Common myeloid progenitor, CD34-positive (primary cell): ENCODE measurements at regions not wholly inside any gene's neighbourhood (a gene's known extent, or its start where the extent isn't known, plus 50 kb on each side); places are given as distances from the start of the nearest gene placed in this dataset.

ENCODE experiments used
- CTCF ChIA-PET: fragments of 350-600 bp; sonication (Branson Sonifier 250); formaldehyde crosslinking; loops from one replicate; lab custom pipeline; 2021; ENCODE audit warnings: antibody characterized with exemption; lab: Charles Lee
- POLR2A ChIA-PET: fragments of 350-600 bp; sonication (Branson Sonifier 250); formaldehyde crosslinking; loops from one replicate; lab custom pipeline; 2021; ENCODE audit warnings: antibody characterized with exemption; lab: Charles Lee
- DNase-seq, 3 donors: peaks; one replicate each; pipeline versions ENCODE4 v3.0.0 to v3.0.0-alpha.2; 2013
- H3K27ac ChIP-seq, 2 experiments: 1 replicate in 1 of 2; 2 replicates in 1 of 2; pipeline ENCODE4 v1.7.0; 2013; ENCODE audit warnings: inconsistent platforms in 2 of 2, low read length in 2 of 2, mild to moderate bottlenecking in 2 of 2, low read depth in 1 of 2, moderate library complexity in 1 of 2; ENCODE audit not compliant: severe bottlenecking in 2 of 2, insufficient read depth in 1 of 2, poor library complexity in 1 of 2
- H3K27me3 ChIP-seq, 5 experiments: replicated peaks in 2 of 5; 1 replicate in 3 of 5; 2 replicates in 2 of 5; pipeline versions ENCODE4 v1.6.1 to v1.7.0; 2013; ENCODE audit warnings: low read length in 4 of 5, mild to moderate bottlenecking in 2 of 5, moderate library complexity in 2 of 5, inconsistent platforms in 1 of 5; ENCODE audit not compliant: insufficient read depth in 5 of 5, control insufficient read depth in 4 of 5
- H3K36me3 ChIP-seq, 4 experiments: 1 replicate in 2 of 4; 2 replicates in 2 of 4; pipeline versions ENCODE4 v1.6.1 to v1.7.0; 2013; ENCODE audit warnings: low read length in 3 of 4, control low read depth in 1 of 4, mild to moderate bottlenecking in 1 of 4; ENCODE audit not compliant: control insufficient read depth in 4 of 4, insufficient read depth in 4 of 4
- H3K4me1 ChIP-seq, 4 experiments: 1 replicate in 3 of 4; 2 replicates in 1 of 4; pipeline versions ENCODE4 v1.6.1 to v1.7.1; 2013; ENCODE audit warnings: low read length in 3 of 4, mild to moderate bottlenecking in 3 of 4, control low read depth in 1 of 4, inconsistent platforms in 1 of 4, moderate library complexity in 1 of 4; ENCODE audit not compliant: control insufficient read depth in 4 of 4, insufficient read depth in 4 of 4; ENCODE audit errors: control extremely low read depth in 1 of 4
- H3K4me3 ChIP-seq, 7 experiments: 1 replicate in 4 of 7; 2 replicates in 3 of 7; pipeline versions ENCODE4 v1.5.1 to v1.7.0; 2013; ENCODE audit warnings: mild to moderate bottlenecking in 7 of 7, low read length in 6 of 7, moderate library complexity in 6 of 7, inconsistent platforms in 2 of 7, low read depth in 2 of 7, control low read depth in 1 of 7; ENCODE audit not compliant: insufficient read depth in 4 of 7, control insufficient read depth in 1 of 7; ENCODE audit errors: extremely low read depth in 1 of 7
- H3K9me3 ChIP-seq, 5 experiments: 1 replicate in 4 of 5; 2 replicates in 1 of 5; pipeline versions ENCODE4 v1.6.1 to v1.7.1; 2013; ENCODE audit warnings: low read length in 4 of 5, mild to moderate bottlenecking in 2 of 5, inconsistent platforms in 1 of 5, low read depth in 1 of 5, moderate library complexity in 1 of 5; ENCODE audit not compliant: control insufficient read depth in 4 of 5, insufficient read depth in 2 of 5; ENCODE audit errors: control extremely low read depth in 1 of 5
- WGBS: methylation state at CpG from one replicate; pipeline ENCODE4 v1.1.5; 2013; ENCODE audit not compliant: insufficient coverage; 5-methylcytosine and 5-hydroxymethylcytosine counted together

DNA sequence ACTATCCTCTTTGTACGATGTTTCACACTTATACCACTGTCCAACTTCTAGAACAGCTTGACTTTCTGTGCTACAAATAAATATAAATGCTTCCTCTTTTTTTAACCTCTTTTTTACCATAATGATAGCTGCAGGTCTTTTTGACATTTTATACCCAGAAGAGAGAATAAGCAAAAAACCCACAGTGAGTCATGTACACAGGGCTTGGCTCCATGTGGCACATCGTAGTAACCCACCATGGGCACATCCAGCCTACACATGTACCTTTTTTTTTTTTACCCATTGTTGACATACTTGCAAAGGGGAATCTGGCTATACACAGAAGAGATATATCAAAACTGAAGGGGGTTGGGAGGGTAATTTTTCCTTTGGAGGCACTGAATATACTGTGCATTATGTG lies 59.5 kb upstream of the RSPO3 start:
- POLR2A ChIA-PET = no interaction called here
- no peak for DNase-seq
- no peak overlapping the region for H3K4me3 ChIP-seq
- CTCF ChIA-PET = no interaction called here
- no peak overlapping the region for H3K27ac ChIP-seq
- WGBS = no CpG with 5 or more reads among the region's 2 CpGs
- no peaks in the 10 kb centered on the region for H3K36me3 ChIP-seq
- no peaks in the 10 kb centered on the region for H3K4me1 ChIP-seq
- H3K27me3 ChIP-seq = no peaks in the 10 kb centered on the region
- peaks cover 0 to 5% (median 0%) of the 10 kb centered on the region in 5 experiments for H3K9me3 ChIP-seq
